Ovary (tissue), 7 donors: ENCODE measurements at regions not wholly inside any gene's neighbourhood (a gene's known extent, or its start where the extent isn't known, plus 50 kb on each side); places are given as distances from the start of the nearest gene placed in this dataset.

Experiments used
- DNase-seq, 5 donors: peaks; one replicate each; pipeline ENCODE4 v3.0.0-alpha.2; 2019 to 2020
- H3K27ac ChIP-seq, 2 donors: fragments of 200-600 bp; one replicate each; pipeline versions ENCODE4 v1.5.1 to v1.8.0; 2019 to 2022
- H3K27me3 ChIP-seq: fragments of 200-600 bp; one replicate; pipeline ENCODE4 v1.8.0; 2022
- H3K36me3 ChIP-seq: fragments of 200-600 bp; sonication (generic); one replicate; pipeline ENCODE4 v1.5.1; 2019
- H3K4me1 ChIP-seq: one replicate; pipeline ENCODE4 v1.8.1; 2013; ENCODE audit warnings: mild to moderate bottlenecking, moderate library complexity; ENCODE audit not compliant: insufficient read depth
- H3K4me3 ChIP-seq: fragments of 200-600 bp; sonication (generic); one replicate; pipeline ENCODE4 v1.5.1; 2017
- H3K9me3 ChIP-seq, 2 donors: fragments of 200-600 bp in 1 of 2; sonication (generic) in 1 of 2; one replicate each; pipeline versions ENCODE4 v1.5.1 to v1.8.1; 2013 to 2019; ENCODE audit warnings: mild to moderate bottlenecking in 1 of 2, moderate library complexity in 1 of 2
- CTCF ChIP-seq, 3 donors: fragments of 450-650 bp in 2 of 3; fragments of 200-600 bp in 1 of 3; IDR thresholded peaks; one replicate each; pipeline versions ENCODE4 v1.5.1 to v1.8.0; 2016 to 2022; ENCODE audit warnings: antibody characterized with exemption in 3 of 3, mild to moderate bottlenecking in 1 of 3
- EP300 ChIP-seq: sonication (generic); formaldehyde crosslinking; IDR thresholded peaks from one replicate; pipeline ENCODE4 v1.6.1; 2017; ENCODE audit warnings: antibody characterized with exemption
- POLR2A ChIP-seq: fragments of 450-650 bp; IDR thresholded peaks from one replicate; pipeline ENCODE4 v1.6.1; 2017; ENCODE audit warnings: antibody characterized with exemption, mild to moderate bottlenecking, moderate library complexity
- WGBS, 3 donors: extraction: QIAGEN DNeasy Blood & Tissue Kit in 1 of 3; methylation state at CpG; one replicate each; pipeline versions ENCODE4 v1.1.5 to v1.1.7; 2013 to 2017; 5-methylcytosine and 5-hydroxymethylcytosine counted together
- intact Hi-C, 4 donors: fragments of 100-400 bp; cut with DNase I; formaldehyde crosslinking; loops; one replicate each; pipeline versions ENCODE4 v1.11.0 to v1.15.1; 2022 to 2023
- donor health status: DM: no; HTN: no; CAD: no; lungs with moderate emphysema.
- donor health status: DM: no; HTN: no; CAD: no.
- donor health status: Bipolar disorder and iron deficiency.
- donor health status: DM: no; HTN: no; CAD: no.
- donor health status: DM: yes; HTN: yes; CAD: no.

- H3K27ac ChIP-seq, result no peak overlapping the region
- intact Hi-C loops, result no loop called here
- H3K36me3 ChIP-seq, result no peaks in the 10 kb centered on the region
- H3K27me3 ChIP-seq, result no peaks in the 10 kb centered on the region
- DNase-seq, result no peak
- H3K4me3 ChIP-seq, result no peak overlapping the region
- peaks cover 3% of the 10 kb centered on the region for H3K4me1 ChIP-seq
- no peaks in the 10 kb centered on the region for H3K9me3 ChIP-seq
- no peak for TF ChIP-seq EP300
- no peak for TF ChIP-seq CTCF (IDR thresholded peaks at IDR 0.05)
- TF ChIP-seq POLR2A, result no peak
Measured at GRCh38 chr15:93452537-93453211, 363.7 kb upstream of the RGMA start.

GRCh38 chr15:93451822-93452221, 362.8 kb upstream of the RGMA start:
- no peaks in the 10 kb centered on the region for H3K36me3 ChIP-seq
- peaks cover 3% of the 10 kb centered on the region for H3K4me1 ChIP-seq
- H3K27me3 ChIP-seq, result no peaks in the 10 kb centered on the region
- H3K4me3 ChIP-seq, result no peak overlapping the region
- no peak for DNase-seq
- no peak overlapping the region for H3K27ac ChIP-seq
- TF ChIP-seq CTCF (IDR thresholded peaks at IDR 0.05) (no peak), EP300 (no peak), POLR2A (no peak)
- intact Hi-C loops, result no loop called here
- no peaks in the 10 kb centered on the region for H3K9me3 ChIP-seq
- 51 to 65% (median 63%) methylated on average over 2 of the region's 2 CpGs for WGBS, 3 donors

- no peak overlapping the region for H3K27ac ChIP-seq
- no peaks in the 10 kb centered on the region for H3K27me3 ChIP-seq
- H3K4me3 ChIP-seq, result no peak overlapping the region
- no peaks in the 10 kb centered on the region for H3K36me3 ChIP-seq
- no peak for DNase-seq
- H3K9me3 ChIP-seq, result no peaks in the 10 kb centered on the region
- TF ChIP-seq EP300 (no peak), POLR2A (no peak), CTCF (IDR thresholded peaks at IDR 0.05) (no peak)
- H3K4me1 ChIP-seq, result peaks cover 3% of the 10 kb centered on the region
- intact Hi-C loops, result no loop called here
- 71 to 77% (median 77%) methylated on average over 6 of the region's 6 CpGs for WGBS, 3 donors
Measured at GRCh38 chr15:93451265-93451664, 362.3 kb upstream of the RGMA start.

- no peak overlapping the region for H3K27ac ChIP-seq
- 41 to 62% (median 54%) methylated on average over 2 of the region's 2 CpGs for WGBS, 3 donors
- intact Hi-C loops, result no loop called here
Measured at GRCh38 chr15:93449798-93450197, 360.8 kb upstream of the RGMA start.

More at GRCh38 chr15:93449798-93450197, 360.8 kb upstream of the RGMA start:
- no peak for TF ChIP-seq CTCF (IDR thresholded peaks at IDR 0.05)
- TF ChIP-seq EP300, result no peak
- TF ChIP-seq POLR2A, result no peak
- no peaks in the 10 kb centered on the region for H3K36me3 ChIP-seq
- no peaks in the 10 kb centered on the region for H3K27me3 ChIP-seq
- DNase-seq, result no peak
- peaks cover 3% of the 10 kb centered on the region for H3K4me1 ChIP-seq
- H3K9me3 ChIP-seq, result no peaks in the 10 kb centered on the region
- H3K4me3 ChIP-seq, result no peak overlapping the region
